ENCODE measurements at regions not wholly inside any gene's neighbourhood (a gene's known extent, or its start where the extent isn't known, plus 50 kb on each side); places are given as distances from the start of the nearest gene placed in this dataset.

GRCh38 chr2:34729845-34730244, 1130.7 kb upstream of the FAM98A start (continued):
- TF ChIP-seq, protein P1, sequence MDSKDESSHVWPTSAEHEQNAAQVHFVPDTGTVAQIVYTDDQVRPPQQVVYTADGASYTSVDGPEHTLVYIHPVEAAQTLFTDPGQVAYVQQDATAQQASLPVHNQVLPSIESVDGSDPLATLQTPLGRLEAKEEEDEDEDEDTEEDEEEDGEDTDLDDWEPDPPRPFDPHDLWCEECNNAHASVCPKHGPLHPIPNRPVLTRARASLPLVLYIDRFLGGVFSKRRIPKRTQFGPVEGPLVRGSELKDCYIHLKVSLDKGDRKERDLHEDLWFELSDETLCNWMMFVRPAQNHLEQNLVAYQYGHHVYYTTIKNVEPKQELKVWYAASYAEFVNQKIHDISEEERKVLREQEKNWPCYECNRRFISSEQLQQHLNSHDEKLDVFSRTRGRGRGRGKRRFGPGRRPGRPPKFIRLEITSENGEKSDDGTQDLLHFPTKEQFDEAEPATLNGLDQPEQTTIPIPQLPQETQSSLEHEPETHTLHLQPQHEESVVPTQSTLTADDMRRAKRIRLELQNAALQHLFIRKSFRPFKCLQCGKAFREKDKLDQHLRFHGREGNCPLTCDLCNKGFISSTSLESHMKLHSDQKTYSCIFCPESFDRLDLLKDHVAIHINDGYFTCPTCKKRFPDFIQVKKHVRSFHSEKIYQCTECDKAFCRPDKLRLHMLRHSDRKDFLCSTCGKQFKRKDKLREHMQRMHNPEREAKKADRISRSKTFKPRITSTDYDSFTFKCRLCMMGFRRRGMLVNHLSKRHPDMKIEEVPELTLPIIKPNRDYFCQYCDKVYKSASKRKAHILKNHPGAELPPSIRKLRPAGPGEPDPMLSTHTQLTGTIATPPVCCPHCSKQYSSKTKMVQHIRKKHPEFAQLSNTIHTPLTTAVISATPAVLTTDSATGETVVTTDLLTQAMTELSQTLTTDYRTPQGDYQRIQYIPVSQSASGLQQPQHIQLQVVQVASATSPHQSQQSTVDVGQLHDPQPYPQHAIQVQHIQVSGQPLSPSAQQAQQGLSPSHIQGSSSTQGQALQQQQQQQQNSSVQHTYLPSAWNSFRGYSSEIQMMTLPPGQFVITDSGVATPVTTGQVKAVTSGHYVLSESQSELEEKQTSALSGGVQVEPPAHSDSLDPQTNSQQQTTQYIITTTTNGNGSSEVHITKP (tag by site-specific recombination; IDR thresholded peaks at IDR 0.05): no peak
- TF ChIP-seq, protein P2, sequence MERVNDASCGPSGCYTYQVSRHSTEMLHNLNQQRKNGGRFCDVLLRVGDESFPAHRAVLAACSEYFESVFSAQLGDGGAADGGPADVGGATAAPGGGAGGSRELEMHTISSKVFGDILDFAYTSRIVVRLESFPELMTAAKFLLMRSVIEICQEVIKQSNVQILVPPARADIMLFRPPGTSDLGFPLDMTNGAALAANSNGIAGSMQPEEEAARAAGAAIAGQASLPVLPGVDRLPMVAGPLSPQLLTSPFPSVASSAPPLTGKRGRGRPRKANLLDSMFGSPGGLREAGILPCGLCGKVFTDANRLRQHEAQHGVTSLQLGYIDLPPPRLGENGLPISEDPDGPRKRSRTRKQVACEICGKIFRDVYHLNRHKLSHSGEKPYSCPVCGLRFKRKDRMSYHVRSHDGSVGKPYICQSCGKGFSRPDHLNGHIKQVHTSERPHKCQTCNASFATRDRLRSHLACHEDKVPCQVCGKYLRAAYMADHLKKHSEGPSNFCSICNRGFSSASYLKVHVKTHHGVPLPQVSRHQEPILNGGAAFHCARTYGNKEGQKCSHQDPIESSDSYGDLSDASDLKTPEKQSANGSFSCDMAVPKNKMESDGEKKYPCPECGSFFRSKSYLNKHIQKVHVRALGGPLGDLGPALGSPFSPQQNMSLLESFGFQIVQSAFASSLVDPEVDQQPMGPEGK (tag by site-specific recombination; IDR thresholded peaks at IDR 0.05): no peak
- no peak for TF ChIP-seq ZBTB17 (tag by site-specific recombination; IDR thresholded peaks at IDR 0.05)
- TF ChIP-seq ZBTB7A (tag by site-specific recombination; IDR thresholded peaks at IDR 0.05; ENCODE audit: low read depth): no peak

DNA sequence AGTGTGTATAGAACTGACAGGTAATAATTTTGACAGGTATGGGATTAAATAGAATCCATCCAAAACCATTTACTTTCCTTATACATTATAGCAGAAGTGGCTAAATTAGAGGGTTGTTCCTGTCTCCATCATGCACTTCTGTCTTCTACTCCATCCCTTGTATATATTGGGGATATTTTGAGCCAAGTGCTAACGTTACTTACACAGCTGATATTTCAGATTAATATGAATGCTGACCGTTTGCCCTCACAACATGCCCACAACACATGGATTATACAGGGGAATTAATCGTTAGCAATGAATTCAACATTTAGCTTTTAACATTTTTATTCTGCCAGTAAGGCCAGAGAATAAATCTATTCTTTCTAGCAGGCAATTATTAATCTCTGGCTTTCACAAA, 1125.0 kb upstream of the FAM98A start:
- ChIA-PET CTCF (interaction anchor here (0.8 kb wide), 1 partner anchor 14 kb away, joined by 5 read pairs; no protein-coding TSS in a partner anchor), POLR2A (no interaction called here)
- TF ChIP-seq, protein P3, sequence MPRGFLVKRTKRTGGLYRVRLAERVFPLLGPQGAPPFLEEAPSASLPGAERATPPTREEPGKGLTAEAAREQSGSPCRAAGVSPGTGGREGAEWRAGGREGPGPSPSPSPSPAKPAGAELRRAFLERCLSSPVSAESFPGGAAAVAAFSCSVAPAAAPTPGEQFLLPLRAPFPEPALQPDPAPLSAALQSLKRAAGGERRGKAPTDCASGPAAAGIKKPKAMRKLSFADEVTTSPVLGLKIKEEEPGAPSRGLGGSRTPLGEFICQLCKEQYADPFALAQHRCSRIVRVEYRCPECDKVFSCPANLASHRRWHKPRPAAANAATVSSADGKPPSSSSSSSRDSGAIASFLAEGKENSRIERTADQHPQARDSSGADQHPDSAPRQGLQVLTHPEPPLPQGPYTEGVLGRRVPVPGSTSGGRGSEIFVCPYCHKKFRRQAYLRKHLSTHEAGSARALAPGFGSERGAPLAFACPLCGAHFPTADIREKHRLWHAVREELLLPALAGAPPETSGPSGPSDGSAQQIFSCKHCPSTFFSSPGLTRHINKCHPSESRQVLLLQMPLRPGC (tag by site-specific recombination; IDR thresholded peaks at IDR 0.05): no peak
- TF ChIP-seq ZNF596 (tag by site-specific recombination; IDR thresholded peaks at IDR 0.05) (no peak), ZFP37 (tag by site-specific recombination; IDR thresholded peaks at IDR 0.05) (no peak), ZSCAN23 (tag by site-specific recombination; IDR thresholded peaks at IDR 0.05) (no peak), ZNF366 (tag by site-specific recombination; conservative IDR thresholded peaks at IDR 0.05) (no peak), ZNF837 (tag by site-specific recombination; IDR thresholded peaks at IDR 0.05) (no peak), ZBTB7A (tag by site-specific recombination; IDR thresholded peaks at IDR 0.05; ENCODE audit: low read depth) (no peak), ZBTB17 (tag by site-specific recombination; IDR thresholded peaks at IDR 0.05) (no peak), ZNF37A (tag by site-specific recombination; IDR thresholded peaks at IDR 0.05) (no peak), ZBTB49 (tag by site-specific recombination; IDR thresholded peaks at IDR 0.05; ENCODE audit: low read depth) (no peak), ZNF175 (tag by site-specific recombination; IDR thresholded peaks at IDR 0.05) (no peak), ZNF433 (tag by site-specific recombination; IDR thresholded peaks at IDR 0.05; ENCODE audit: low read depth) (no peak), ZNF324 (tag by site-specific recombination; IDR thresholded peaks at IDR 0.05) (no peak), GLI4 (tag by site-specific recombination; IDR thresholded peaks at IDR 0.05) (no peak), HIC1 (tag by site-specific recombination; IDR thresholded peaks at IDR 0.05) (no peak), ZBTB1 (tag by site-specific recombination; IDR thresholded peaks at IDR 0.05) (no peak), ZNF140 (tag by site-specific recombination; IDR thresholded peaks at IDR 0.05) (no peak)
- TF ChIP-seq, protein P4, sequence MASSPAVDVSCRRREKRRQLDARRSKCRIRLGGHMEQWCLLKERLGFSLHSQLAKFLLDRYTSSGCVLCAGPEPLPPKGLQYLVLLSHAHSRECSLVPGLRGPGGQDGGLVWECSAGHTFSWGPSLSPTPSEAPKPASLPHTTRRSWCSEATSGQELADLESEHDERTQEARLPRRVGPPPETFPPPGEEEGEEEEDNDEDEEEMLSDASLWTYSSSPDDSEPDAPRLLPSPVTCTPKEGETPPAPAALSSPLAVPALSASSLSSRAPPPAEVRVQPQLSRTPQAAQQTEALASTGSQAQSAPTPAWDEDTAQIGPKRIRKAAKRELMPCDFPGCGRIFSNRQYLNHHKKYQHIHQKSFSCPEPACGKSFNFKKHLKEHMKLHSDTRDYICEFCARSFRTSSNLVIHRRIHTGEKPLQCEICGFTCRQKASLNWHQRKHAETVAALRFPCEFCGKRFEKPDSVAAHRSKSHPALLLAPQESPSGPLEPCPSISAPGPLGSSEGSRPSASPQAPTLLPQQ (tag by site-specific recombination; IDR thresholded peaks at IDR 0.05): no peak
- H3K9me3 ChIP-seq (ENCODE audit: control insufficient read depth, insufficient read depth, low read depth, low read length): no peaks in the 10 kb centered on the region
- no peak overlapping the region for H3K4me3 ChIP-seq (ENCODE audit: low read depth, low read length)
- no peak overlapping the region for H3K27ac ChIP-seq (ENCODE audit: extremely low read depth, low read depth, low read length)
- no peaks in the 10 kb centered on the region for H3K4me1 ChIP-seq (ENCODE audit: control insufficient read depth, insufficient read depth, low read length)
- H3K36me3 ChIP-seq (ENCODE audit: control insufficient read depth in 2 of 2, insufficient read depth in 1 of 2, low read length in 2 of 2): no peaks in the 10 kb centered on the region

Measured in HEK293 (cell line).